ENCODE measurements at regions not wholly inside any gene's neighbourhood (a gene's known extent, or its start where the extent isn't known, plus 50 kb on each side); places are given as distances from the start of the nearest gene placed in this dataset.
A peak's percentile ranks its signal among the peaks of the same experiment; 100 is the strongest.

DNA sequence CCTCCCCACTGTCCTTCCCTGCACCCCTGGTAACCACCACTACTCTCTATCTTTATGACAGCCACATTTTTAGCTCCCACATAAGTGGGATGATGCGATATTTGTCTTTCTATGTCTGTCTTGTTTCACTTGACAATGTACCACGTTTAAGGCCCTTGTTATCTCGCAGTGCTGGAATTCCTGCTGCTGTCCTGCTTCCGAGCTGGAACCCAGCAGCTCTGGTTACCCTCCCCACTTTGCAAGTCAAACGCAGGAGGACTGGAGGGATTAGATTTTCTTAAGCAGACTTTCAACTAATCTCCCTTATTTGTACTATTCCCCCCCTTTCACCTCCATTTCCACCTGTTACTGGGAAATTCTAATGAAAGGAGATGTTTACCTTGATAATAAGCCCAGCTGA is 59.1 kb upstream of the PDX1 start:
- Histone ChIP-seq H2AFZ (ENCODE audit: low read length) (no peak overlapping the region), H3K27me3 (replicated peaks; ENCODE audit: insufficient read depth, low read length) (no peaks in the 10 kb centered on the region), H3K9ac (ENCODE audit: low read length) (no peak overlapping the region), H3K9me3 (replicated peaks; ENCODE audit: insufficient read depth, low read length) (no peaks in the 10 kb centered on the region), H4K20me1 (ENCODE audit: insufficient read depth, low read length) (no peaks in the 10 kb centered on the region), H3K79me2 (ENCODE audit: low read length) (no peaks in the 10 kb centered on the region), H3K27ac (ENCODE audit: low read length) (no peak overlapping the region), H3K4me2 (ENCODE audit: low read depth, low read length) (no peak overlapping the region), H3K9me2 (replicated peaks; ENCODE audit: insufficient read depth, low read length) (no peaks in the 10 kb centered on the region), H3K4me1 (ENCODE audit: low read length) (no peaks in the 10 kb centered on the region), H3K36me3 (replicated peaks; ENCODE audit: insufficient read depth, low read length) (no peaks in the 10 kb centered on the region), H3K4me3 (ENCODE audit: low read length) (no peak overlapping the region), H3F3A (ENCODE audit: insufficient read depth, low read length) (no peaks in the 10 kb centered on the region)
- no peak for DNase-seq
- TF ChIP-seq EZH2phosphoT487 (IDR thresholded peaks at IDR 0.05; ENCODE audit: low read length) (no peak), EZH2 (optimal IDR thresholded peaks at IDR 0.05; ENCODE audit: low read depth, low read length) (no peak)
- TF ChIP-seq, protein P1, sequence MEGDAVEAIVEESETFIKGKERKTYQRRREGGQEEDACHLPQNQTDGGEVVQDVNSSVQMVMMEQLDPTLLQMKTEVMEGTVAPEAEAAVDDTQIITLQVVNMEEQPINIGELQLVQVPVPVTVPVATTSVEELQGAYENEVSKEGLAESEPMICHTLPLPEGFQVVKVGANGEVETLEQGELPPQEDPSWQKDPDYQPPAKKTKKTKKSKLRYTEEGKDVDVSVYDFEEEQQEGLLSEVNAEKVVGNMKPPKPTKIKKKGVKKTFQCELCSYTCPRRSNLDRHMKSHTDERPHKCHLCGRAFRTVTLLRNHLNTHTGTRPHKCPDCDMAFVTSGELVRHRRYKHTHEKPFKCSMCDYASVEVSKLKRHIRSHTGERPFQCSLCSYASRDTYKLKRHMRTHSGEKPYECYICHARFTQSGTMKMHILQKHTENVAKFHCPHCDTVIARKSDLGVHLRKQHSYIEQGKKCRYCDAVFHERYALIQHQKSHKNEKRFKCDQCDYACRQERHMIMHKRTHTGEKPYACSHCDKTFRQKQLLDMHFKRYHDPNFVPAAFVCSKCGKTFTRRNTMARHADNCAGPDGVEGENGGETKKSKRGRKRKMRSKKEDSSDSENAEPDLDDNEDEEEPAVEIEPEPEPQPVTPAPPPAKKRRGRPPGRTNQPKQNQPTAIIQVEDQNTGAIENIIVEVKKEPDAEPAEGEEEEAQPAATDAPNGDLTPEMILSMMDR (IDR thresholded peaks at IDR 0.05; ENCODE audit: low read length): no peak

DNA sequence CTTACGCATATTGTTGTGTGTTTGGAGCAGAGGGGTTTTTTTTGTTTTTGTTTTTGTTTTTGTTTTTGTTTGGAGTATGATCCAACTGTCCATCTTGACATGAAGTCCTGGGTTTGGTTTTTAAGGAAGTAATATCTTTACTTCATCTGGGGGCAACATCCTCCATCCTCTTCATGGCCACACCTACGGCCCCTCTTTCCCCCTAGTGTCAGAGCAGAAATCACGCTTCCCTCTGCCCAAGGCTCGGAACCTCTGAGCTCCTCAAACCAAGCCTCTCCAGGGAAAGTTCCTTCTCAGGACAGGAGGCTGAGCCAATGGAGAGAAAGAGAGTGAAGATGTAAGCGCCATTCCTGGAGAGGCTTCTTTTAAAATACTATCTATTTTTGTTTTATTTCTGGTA is 58.6 kb upstream of the PDX1 start:
- H3K27ac ChIP-seq (ENCODE audit: low read length): no peak overlapping the region
- H3K27me3 ChIP-seq (replicated peaks; ENCODE audit: insufficient read depth, low read length): no peaks in the 10 kb centered on the region
- H3K9ac ChIP-seq (ENCODE audit: low read length): no peak overlapping the region
- H3K9me2 ChIP-seq (replicated peaks; ENCODE audit: insufficient read depth, low read length): no peaks in the 10 kb centered on the region
- H3F3A ChIP-seq (ENCODE audit: insufficient read depth, low read length): no peaks in the 10 kb centered on the region
- H3K4me3 ChIP-seq (ENCODE audit: low read length): no peak overlapping the region
- H3K36me3 ChIP-seq (replicated peaks; ENCODE audit: insufficient read depth, low read length): no peaks in the 10 kb centered on the region
- no peak overlapping the region for H2AFZ ChIP-seq (ENCODE audit: low read length)
- H3K4me1 ChIP-seq (ENCODE audit: low read length): no peaks in the 10 kb centered on the region
- H3K9me3 ChIP-seq (replicated peaks; ENCODE audit: insufficient read depth, low read length): no peaks in the 10 kb centered on the region
- TF ChIP-seq EZH2 (optimal IDR thresholded peaks at IDR 0.05; ENCODE audit: low read depth, low read length): no peak
- TF ChIP-seq, protein P1 (IDR thresholded peaks at IDR 0.05; ENCODE audit: low read length): no peak
- no peak for TF ChIP-seq EZH2phosphoT487 (IDR thresholded peaks at IDR 0.05; ENCODE audit: low read length)
- DNase-seq: no peak
- H3K4me2 ChIP-seq (ENCODE audit: low read depth, low read length): no peak overlapping the region
- H4K20me1 ChIP-seq (ENCODE audit: insufficient read depth, low read length): no peaks in the 10 kb centered on the region
- no peaks in the 10 kb centered on the region for H3K79me2 ChIP-seq (ENCODE audit: low read length)

GRCh38 chr13:27868641-27869435 is 51.0 kb upstream of the PDX1 start:
- Histone ChIP-seq H3K79me2 (ENCODE audit: low read length) (no peaks in the 10 kb centered on the region), H3K9me3 (replicated peaks; ENCODE audit: insufficient read depth, low read length) (no peaks in the 10 kb centered on the region), H2AFZ (ENCODE audit: low read length) (no peak overlapping the region), H3K36me3 (replicated peaks; ENCODE audit: insufficient read depth, low read length) (no peaks in the 10 kb centered on the region), H3K9ac (ENCODE audit: low read length) (no peak overlapping the region), H4K20me1 (ENCODE audit: insufficient read depth, low read length) (no peaks in the 10 kb centered on the region), H3K27me3 (replicated peaks; ENCODE audit: insufficient read depth, low read length) (no peaks in the 10 kb centered on the region), H3K9me2 (replicated peaks; ENCODE audit: insufficient read depth, low read length) (no peaks in the 10 kb centered on the region), H3K4me3 (ENCODE audit: low read length) (no peak overlapping the region), H3F3A (ENCODE audit: insufficient read depth, low read length) (no peaks in the 10 kb centered on the region), H3K27ac (ENCODE audit: low read length) (no peak overlapping the region), H3K4me2 (ENCODE audit: low read depth, low read length) (no peak overlapping the region), H3K4me1 (ENCODE audit: low read length) (no peaks in the 10 kb centered on the region)
- DNase-seq: peak; percentile 9
- TF ChIP-seq EZH2phosphoT487 (IDR thresholded peaks at IDR 0.05; ENCODE audit: low read length) (no peak), EZH2 (optimal IDR thresholded peaks at IDR 0.05; ENCODE audit: low read depth, low read length) (no peak)
- TF ChIP-seq, protein P1 (IDR thresholded peaks at IDR 0.05; ENCODE audit: low read length): peak; percentile 46
